GM12864 (cell line): ENCODE measurements at regions not wholly inside any gene's neighbourhood (a gene's known extent, or its start where the extent isn't known, plus 50 kb on each side); places are given as distances from the start of the nearest gene placed in this dataset.

Experiments used
- DNase-seq: peaks from one replicate; pipeline ENCODE4 v3.0.0-alpha.2; 2011; ENCODE audit warnings: low read depth
- H3K4me3 ChIP-seq: 2 replicates; pipeline ENCODE4 v1.5.1; 2011; ENCODE audit warnings: mild to moderate bottlenecking, low read depth, low read length, control low read depth
- TF ChIP-seq, protein P1 (sequence below): IDR thresholded peaks from 2 replicates; pipeline ENCODE4 v1.5.1; 2011; ENCODE audit warnings: low read depth, mild to moderate bottlenecking, moderate library complexity, low read length, control low read depth, inconsistent platforms; ENCODE audit errors: missing control alignments

DNA sequence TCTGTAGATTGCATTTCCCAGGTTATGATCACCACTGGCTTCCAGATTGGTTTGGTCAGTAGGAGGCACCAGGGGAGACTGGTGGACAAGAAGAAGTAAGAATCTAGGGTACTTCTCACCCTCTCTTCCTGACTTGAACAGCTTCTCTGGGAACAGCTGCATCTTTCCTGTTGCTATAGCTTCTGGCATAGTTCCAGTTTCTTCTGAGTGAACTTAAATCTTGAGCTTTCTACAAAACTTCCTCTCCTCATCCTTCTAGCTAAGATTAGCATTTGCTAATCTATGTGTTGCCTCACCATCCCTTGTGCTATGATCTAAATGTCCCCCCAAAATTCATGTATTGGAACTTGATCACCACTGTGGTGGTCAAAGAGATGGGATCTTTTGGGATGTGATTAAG, 724.6 kb downstream of the UTRN start:
- DNase-seq, result no peak
- no peak overlapping the region for H3K4me3 ChIP-seq
- TF ChIP-seq, protein P1, sequence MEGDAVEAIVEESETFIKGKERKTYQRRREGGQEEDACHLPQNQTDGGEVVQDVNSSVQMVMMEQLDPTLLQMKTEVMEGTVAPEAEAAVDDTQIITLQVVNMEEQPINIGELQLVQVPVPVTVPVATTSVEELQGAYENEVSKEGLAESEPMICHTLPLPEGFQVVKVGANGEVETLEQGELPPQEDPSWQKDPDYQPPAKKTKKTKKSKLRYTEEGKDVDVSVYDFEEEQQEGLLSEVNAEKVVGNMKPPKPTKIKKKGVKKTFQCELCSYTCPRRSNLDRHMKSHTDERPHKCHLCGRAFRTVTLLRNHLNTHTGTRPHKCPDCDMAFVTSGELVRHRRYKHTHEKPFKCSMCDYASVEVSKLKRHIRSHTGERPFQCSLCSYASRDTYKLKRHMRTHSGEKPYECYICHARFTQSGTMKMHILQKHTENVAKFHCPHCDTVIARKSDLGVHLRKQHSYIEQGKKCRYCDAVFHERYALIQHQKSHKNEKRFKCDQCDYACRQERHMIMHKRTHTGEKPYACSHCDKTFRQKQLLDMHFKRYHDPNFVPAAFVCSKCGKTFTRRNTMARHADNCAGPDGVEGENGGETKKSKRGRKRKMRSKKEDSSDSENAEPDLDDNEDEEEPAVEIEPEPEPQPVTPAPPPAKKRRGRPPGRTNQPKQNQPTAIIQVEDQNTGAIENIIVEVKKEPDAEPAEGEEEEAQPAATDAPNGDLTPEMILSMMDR, result no peak

DNA sequence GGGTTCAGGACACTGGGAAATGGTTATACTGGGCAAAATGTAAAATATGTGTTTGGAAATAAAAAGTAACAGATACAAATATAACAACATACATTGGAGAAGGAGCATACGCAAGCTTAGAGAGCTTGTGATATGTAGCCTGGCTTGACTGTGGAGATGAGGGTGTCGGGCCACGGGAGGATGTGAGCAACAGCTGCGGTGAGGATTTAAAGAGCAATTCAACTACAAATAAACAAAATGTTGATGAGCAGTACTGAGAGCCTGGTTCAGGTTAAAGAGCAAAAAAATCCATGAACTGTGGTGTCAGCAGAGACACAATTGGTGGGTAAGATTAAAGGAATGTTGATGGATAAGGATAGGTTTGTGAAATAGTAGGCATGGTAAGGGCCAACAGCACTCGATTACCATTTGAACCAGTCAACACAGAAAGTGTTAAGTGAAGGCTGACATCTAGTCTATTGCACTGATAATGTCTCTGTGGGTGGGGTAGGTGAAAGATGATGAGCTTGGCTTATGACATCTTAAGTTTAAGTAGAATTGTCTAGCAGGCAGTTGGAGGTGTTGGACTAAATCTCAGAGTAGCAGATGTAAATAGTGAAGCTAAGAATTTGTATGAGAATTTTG, 723.2 kb downstream of the EPM2A start:
- TF ChIP-seq, protein P1, result no peak
- no peak overlapping the region for H3K4me3 ChIP-seq
- no peak for DNase-seq

DNA sequence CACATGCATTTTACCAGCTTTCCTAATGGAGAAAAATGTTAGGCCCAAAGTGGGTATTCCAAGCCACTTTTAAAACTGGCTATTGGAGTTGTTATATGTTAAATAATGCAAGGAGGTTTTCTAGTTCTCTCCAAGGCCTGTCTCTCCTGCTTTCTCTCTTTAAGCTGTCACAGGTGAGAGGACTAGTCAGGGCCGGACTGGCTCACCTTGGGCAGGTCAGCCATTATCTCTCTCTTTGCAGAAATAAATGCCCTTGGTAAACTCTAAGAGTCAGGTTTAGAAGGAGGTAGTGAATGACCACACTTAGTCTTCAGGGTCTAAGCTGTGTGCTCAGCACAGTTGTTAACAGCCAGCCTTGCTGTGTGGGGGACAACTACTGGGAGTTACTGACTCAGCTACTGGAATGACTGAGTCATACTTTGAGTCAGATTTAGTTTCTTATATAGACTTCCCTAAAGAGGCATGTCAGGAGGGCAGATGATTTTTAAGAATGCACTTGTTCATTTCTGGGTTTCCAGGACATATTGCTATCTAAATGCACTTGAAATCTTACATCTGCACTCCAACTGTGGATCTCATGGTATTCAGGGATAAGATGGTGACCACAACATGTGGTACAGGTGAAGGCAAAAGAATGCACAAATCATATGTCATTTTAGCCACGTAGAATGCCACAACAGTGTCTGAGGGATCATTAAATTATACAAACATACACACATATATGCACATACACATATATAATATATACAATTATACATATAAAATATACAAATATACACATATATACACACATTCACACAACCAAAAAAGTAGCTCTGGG, 719.4 kb downstream of the EPM2A start:
- TF ChIP-seq, protein P1, result no peak
- DNase-seq, result peak; percentile 15
- H3K4me3 ChIP-seq, result no peak overlapping the region

DNA sequence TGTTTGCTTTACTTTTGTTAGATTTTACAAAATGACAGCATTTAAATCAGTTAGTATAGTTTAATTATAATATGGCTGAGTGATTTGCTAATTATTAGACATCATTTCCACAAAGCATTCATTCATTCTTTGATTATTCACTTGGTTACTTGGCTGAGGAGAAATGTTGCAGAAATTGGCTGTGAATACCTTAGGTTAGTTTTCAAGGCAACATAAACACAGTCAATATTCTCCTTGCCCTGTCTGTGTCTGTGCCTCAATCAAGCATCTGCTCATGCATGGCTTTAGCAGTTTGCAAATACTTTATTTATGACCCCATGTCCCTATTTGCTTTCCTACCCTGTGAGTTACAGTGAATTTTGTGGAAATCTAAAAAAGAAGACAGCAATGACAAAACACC, 718.3 kb downstream of the EPM2A start:
- TF ChIP-seq, protein P1, result no peak
- DNase-seq, result no peak
- no peak overlapping the region for H3K4me3 ChIP-seq

DNA sequence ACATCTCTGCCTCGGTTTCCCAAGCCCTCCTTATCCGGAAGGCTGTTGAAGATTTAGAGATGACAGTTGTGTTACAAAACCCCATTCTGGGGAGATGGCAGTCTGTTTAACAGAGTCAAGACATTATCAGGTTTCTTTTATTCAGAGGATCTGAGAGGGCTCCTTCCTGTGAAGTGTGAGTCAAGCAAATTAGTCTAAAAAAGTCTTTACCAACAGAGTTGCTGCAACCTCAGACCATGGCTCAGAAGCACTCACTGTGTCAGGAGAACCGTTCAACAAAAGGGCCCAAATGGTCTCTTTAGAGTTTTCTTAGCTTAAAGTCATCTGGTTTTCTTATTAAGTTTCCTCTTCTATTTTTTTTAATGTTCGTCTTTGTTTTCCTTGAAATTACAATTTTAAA, 717.8 kb downstream of the EPM2A start:
- DNase-seq, result no peak
- H3K4me3 ChIP-seq, result no peak overlapping the region
- TF ChIP-seq, protein P1, result no peak

DNA sequence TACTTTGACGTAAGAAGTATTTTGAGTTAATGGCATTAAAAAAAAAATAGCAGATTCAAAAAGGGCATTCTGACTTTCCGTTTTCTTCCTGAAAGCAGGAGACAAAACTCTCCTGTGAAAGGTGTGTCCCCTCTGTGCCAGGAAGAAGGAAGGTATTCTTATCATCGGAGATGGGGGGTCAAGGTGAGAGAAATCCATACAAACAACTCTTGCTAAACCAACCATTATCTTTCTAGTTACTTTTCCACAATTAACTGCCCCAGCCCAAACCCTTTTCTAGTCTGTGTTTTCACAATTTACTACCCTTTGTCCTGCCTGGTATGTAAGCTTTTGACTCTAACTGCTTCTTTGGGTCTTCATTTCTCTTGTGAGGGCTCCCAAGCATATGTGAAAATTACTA, 717.3 kb downstream of the EPM2A start:
- no peak overlapping the region for H3K4me3 ChIP-seq
- DNase-seq, result no peak
- TF ChIP-seq, protein P1, result no peak
